A172 (cell line): ENCODE measurements at regions not wholly inside any gene's neighbourhood (a gene's known extent, or its start where the extent isn't known, plus 50 kb on each side); places are given as distances from the start of the nearest gene placed in this dataset.
"Not testable (repeated sequence)": the region's sequence is repeated elsewhere in the genome, so short reads cannot be mapped to it uniquely, and the experiment has no call there.

Source experiments
- DNase-seq: peaks from one replicate; pipeline ENCODE4 v3.0.0-alpha.2; 2015; ENCODE audit warnings: low spot score

DNA sequence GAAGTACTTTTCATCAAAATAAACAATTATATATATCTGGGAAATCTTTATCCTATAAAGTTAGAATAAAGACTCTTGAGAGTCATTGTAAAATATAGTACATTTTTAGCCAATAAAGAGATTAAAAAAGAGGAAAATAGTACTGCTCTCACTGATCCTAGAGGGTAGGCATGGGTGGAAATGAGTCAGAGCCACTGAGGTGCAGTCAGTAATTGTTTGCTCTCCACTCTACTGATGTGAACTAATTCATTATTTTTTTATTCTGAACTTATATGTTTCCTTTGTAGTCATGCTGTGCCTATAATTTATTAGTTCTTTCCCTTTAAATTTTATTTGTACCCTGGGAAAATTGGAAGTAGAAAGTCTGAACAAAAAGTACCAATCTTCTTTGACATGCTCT lies 1359.4 kb upstream of the GJE1 start:
- no peak for DNase-seq

DNA sequence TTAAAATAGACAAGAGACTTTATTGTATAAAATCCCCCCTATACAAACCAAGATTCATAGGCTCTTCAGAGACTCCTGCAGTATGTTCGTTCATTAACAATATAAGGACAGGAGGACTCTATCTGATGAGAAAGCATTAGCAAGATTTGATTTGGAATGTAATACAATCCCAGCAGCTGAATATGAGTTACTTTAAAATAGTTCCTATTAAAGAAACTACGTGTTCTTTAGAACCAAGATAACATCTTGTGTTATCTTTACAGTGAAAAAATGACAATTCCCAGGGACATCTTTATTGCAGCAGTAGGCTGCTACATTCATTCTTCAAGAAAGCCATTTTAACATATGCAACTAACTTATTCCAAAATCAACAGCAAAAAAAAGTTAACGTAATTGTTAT lies 1360.1 kb upstream of the GJE1 start:
- DNase-seq, result no peak

GRCh38 chr6:140768133-140768532 lies 1364.6 kb upstream of the GJE1 start:
- no peak for DNase-seq

GRCh38 chr6:140766999-140767398 lies 1365.7 kb upstream of the GJE1 start:
- DNase-seq, result no peak

DNA sequence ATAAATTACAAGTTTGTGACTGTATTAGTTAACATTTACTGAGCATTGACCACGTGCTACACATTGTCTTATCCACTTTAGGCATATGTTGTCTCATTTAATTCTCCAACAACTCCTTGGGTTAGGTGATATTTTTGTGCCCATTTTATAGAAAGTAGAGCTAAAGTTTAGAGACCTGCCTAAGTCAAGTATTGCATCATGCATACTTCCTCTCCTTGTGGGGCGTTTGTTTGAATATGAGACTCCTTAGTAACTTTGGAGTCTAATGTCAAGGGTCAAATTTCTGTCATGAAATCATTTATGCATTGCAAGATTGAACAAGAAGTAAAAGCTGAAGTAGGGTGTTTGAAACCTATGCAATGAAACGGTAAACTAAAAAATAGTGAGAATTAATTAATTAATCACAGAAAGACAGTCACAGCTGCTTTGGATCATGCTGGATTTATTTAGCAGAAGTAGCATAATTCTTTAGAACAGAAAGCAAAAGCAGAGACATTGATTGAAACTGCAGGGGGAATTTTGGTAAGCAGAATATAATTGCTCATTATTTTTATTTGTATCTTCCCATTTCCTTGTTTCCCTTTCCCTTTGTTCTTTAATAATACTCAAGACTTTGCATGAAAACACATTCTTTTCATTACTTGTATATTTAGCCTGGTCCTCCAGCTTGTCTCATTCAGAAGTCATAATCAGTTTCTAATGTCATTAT lies 1374.4 kb upstream of the GJE1 start:
- DNase-seq, result no peak

DNA sequence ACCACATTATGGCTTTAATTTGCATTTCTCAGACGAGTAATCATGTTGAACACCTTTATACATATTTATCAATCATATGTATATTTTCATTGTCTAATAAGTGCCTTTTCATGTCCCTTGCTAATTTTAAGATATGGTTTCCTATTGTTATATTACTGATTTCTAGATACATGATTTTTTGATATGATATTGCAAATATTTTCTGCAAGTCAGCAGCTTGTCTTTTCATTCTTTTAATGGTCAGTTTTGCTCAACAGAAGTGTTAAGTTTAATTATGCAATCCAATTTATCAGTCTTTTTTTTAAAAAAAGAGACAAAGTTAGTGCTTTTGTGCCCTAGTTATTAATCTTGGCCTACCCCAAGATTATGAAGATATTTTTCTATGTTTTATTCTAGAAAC lies 1377.8 kb upstream of the CITED2 start:
- DNase-seq, result no peak

GRCh38 chr6:140747114-140747513 lies 1372.7 kb upstream of the CITED2 start:
- no peak for DNase-seq

GRCh38 chr6:140744659-140745320 lies 1370.3 kb upstream of the CITED2 start:
- no peak for DNase-seq

DNA sequence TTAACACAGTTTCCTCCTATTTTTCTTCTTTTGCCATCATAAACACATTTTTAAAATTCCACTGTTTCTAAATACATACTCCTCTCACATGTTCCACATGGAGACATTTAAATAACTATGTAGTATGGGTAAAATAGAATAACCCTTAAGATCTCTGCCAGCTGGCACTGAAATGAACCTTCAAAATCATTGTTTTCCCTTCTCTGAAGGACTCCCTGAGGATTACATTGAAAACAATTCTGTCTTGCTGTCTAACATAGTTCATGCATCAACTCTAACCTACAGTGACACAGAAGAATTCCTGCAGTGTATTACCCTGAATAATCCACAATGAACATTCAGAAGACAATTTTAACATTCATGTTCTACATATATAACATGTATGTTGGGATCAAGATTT lies 1361.8 kb upstream of the CITED2 start:
- no peak for DNase-seq

DNA sequence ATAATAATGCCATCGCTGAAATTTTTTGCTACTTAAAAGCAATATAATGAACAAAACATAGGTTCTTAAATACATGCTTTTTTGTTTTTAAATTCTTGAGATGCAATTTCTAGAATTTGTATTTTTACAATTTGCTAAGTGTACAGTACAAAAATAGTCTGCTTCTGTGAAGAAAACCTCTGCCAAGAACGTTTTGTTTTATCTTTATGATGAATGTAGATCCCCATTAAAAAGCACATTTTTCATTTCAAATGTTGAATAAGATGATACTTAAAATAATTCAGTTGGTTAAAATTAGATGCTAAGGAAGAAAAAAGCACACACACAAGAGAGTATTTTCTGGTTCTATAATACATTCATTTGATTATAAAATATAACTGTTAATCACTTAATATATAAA lies 1358.5 kb upstream of the CITED2 start:
- DNase-seq, result no peak

GRCh38 chr6:140732155-140732554 lies 1357.7 kb upstream of the CITED2 start:
- DNase-seq, result no peak

- DNase-seq, result no peak
Observed at GRCh38 chr6:140731741-140732140, 1357.3 kb upstream of the CITED2 start.

DNA sequence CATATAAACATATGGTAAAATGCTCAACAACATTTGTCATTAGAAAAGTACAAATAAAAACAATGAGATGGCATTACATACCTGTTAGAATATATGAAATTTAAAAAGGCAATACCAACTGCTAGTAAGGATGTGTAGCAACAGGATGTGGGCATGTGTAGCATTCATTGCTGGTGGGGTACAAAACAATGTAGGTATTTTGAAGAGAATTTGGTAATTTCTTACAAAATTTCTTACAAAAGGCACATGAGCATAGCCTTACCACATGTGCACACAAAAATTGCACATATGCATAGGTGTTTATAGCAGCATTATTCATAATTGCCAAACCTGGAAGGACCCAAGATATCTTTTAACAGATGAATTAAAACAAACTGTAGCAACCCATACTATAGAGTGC lies 1355.1 kb upstream of the CITED2 start:
- no peak for DNase-seq

- DNase-seq, result no peak
Observed at GRCh38 chr6:140718021-140718420, 1343.6 kb upstream of the CITED2 start.

DNA sequence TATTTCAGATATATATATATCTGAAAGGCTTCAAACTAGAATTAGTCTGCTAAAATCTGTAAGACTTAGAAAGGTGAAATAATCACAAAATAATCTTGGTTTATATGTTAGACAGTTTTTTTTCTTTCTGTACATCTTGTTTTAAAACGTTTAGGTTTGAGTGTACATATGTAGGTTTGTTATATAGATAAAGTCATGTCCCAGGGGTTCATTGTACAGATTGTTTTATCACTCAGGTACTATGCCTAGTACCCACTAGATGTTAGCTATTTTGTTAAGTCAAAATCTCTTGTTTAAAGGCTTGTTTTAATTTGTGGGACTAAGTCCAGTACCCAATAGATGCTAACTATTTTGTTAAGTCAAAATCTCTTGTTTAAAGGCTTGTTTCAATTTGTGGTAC lies 1339.0 kb upstream of the CITED2 start:
- no peak for DNase-seq

DNA sequence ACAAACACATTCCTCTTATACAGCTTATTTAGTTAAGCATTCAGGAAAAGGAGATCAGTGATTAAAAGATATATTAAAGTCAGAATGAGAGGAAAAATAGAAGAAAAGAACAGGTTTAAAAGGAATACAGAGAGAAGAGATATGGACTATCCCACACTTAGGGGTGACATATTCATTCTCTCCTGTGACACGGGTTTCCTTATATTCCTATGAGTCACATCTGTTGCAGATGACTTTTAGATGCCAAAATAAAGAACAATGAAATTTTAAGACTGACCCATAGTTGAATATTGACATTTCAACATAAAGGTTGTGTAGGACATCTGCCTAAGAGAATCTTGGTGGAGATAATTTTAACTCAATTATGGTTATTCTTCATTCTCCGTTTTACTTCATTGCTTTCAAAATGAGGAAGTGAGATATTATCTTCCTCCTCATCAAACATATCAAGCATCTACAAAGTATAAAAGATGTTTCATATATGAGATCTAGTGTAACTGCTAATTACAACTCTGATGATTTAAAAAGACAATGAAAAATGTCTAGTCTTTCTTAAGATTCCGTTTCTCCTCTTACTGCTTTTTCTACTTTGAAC lies 1336.7 kb upstream of the CITED2 start:
- no peak for DNase-seq

DNA sequence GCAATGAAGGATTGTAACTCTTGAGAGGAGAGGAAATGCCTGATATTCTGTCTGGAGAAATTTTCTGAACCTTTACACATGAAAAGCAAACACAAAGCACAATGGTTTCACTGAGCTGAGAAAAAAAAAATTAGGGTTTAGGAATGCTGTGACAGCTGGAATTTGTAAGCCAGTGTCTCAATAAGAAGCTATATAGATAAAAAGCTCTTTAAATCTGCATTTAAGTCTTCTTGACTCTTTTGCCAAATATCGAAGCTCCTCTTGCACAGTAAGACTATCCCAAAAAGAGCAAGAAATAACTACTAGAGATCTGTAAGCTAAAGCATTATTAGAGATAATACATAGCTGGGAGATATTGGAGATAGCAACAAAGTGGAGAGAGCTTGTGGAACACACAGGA lies 1334.0 kb upstream of the CITED2 start:
- no peak for DNase-seq

- DNase-seq, result not testable (repeated sequence)
Observed at GRCh38 chr6:140704008-140704407, 1329.6 kb upstream of the CITED2 start.

GRCh38 chr6:140697585-140697984 lies 1323.1 kb upstream of the CITED2 start:
- DNase-seq, result no peak

DNA sequence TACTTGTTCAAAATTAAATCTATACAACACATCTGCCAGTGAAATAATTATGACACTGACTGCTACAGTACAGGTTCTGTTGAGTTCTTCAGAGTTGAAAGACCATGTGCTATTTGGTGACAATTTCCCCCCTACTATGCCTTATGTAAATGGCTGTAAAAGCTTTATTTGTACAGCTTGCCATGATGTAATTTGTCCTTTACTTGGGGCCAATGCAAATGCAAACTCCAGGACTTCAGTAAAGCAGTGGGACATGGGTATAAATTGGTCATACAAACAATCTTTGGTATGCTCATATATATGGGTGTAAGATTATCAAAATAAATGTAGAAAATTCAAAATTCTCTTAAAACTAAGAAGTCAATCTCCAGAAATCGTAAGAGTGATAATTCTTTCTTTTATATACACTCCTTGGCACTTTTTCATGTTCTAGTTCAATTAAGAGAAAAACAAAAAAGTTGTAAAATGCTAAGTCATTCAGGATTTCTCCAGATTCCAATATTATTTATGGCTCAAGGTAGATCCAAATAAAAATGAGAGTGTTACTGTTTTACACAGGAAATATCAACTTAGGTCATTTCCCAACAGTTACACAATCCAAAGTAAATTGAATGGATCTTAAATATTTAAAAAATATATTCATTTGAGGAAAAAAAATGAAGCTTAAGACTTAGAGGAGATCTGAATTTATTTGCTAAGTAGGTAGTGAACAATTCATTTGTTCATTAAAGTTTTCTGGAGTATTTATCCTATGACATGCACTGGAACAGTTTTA lies 1310.5 kb upstream of the CITED2 start:
- no peak for DNase-seq

GRCh38 chr6:140677781-140678528 lies 1303.5 kb upstream of the CITED2 start:
- DNase-seq, result no peak

DNA sequence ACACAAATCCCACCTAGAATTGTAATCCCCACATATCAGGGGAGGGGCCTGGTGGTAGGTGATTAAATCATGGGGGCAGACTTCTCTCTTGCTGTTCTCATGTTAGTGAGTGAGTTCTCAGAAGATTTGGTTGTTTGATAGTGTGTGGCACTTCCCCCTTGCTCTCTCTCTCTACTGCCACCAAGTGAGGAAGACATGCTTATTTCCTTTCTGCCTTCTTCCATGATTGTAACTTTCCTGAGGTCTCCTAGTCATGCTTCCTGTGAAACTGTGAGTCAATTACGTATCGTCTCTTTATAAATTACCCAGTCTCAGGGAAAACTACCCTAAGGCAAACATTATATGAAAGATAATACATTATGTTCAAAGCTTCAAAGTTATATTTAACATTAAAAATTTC lies 1297.5 kb upstream of the CITED2 start:
- DNase-seq, result peak; percentile 62
